HG03354 (cell line): ENCODE measurements at regions not wholly inside any gene's neighbourhood (a gene's known extent, or its start where the extent isn't known, plus 50 kb on each side); places are given as distances from the start of the nearest gene placed in this dataset.
"Not testable (repeated sequence)": the region's sequence is repeated elsewhere in the genome, so short reads cannot be mapped to it uniquely, and the experiment has no call there.

Experiments
- ATAC-seq: cut with Tn5 transposase; IDR thresholded peaks from one replicate; pipeline ENCODE4 v1.9.1; 2021; ENCODE audit warnings: mild to moderate bottlenecking; ENCODE audit not compliant: unreplicated experiment, poor library complexity, severe bottlenecking

GRCh38 chr4:165548702-165549101 lies 169.9 kb downstream of the CPE start:
- no peak for ATAC-seq

- ATAC-seq = no peak
These were observed 174.5 kb downstream of the CPE start for GRCh38 chr4:165553221-165553810.

- no peak for ATAC-seq
These were observed 176.5 kb downstream of the CPE start for GRCh38 chr4:165555302-165555701.

- no peak for ATAC-seq
These were observed 177.6 kb downstream of the CPE start for GRCh38 chr4:165556383-165556782.

GRCh38 chr4:165560941-165561340 lies 182.1 kb downstream of the CPE start:
- ATAC-seq = no peak

GRCh38 chr4:165563851-165564250 lies 185.0 kb downstream of the CPE start:
- ATAC-seq = no peak

GRCh38 chr4:165569031-165569430 lies 190.2 kb downstream of the CPE start:
- no peak for ATAC-seq

GRCh38 chr4:165571476-165571875 lies 192.7 kb downstream of the CPE start:
- not testable (repeated sequence) for ATAC-seq

- no peak for ATAC-seq
These were observed 201.6 kb downstream of the CPE start for GRCh38 chr4:165580351-165580905.

GRCh38 chr4:165583341-165583740 lies 204.5 kb downstream of the CPE start:
- no peak for ATAC-seq

- no peak for ATAC-seq
These were observed 206.1 kb downstream of the CPE start for GRCh38 chr4:165584916-165585315.

- ATAC-seq = no peak
These were observed 209.9 kb downstream of the CPE start for GRCh38 chr4:165588534-165589315.

GRCh38 chr4:165592386-165592785 lies 213.6 kb downstream of the CPE start:
- no peak for ATAC-seq

GRCh38 chr4:165597581-165598480 lies 219.0 kb downstream of the CPE start:
- no peak for ATAC-seq

GRCh38 chr4:165600959-165601683 lies 222.3 kb downstream of the CPE start:
- no peak for ATAC-seq

GRCh38 chr4:165602621-165603020 lies 223.8 kb downstream of the CPE start:
- ATAC-seq = no peak

- ATAC-seq = no peak
These were observed 225.4 kb downstream of the CPE start for GRCh38 chr4:165604181-165604580.

- ATAC-seq = no peak
These were observed 227.0 kb downstream of the CPE start for GRCh38 chr4:165605811-165606210.

GRCh38 chr4:165606465-165607205 lies 227.8 kb downstream of the CPE start:
- no peak for ATAC-seq
